ENCODE measurements at regions not wholly inside any gene's neighbourhood (a gene's known extent, or its start where the extent isn't known, plus 50 kb on each side); places are given as distances from the start of the nearest gene placed in this dataset.
"Not testable (repeated sequence)": the region's sequence is repeated elsewhere in the genome, so short reads cannot be mapped to it uniquely, and the experiment has no call there.

- not testable (repeated sequence) for TF ChIP-seq CTCF, POLR2A (IDR thresholded peaks at IDR 0.05)
These were observed 58.6 kb downstream of the ANXA2R start for GRCh38 chr5:42981417-42982106.

All from thyroid gland (tissue), 4 donors.